HL-60 (cell line): ENCODE measurements at regions not wholly inside any gene's neighbourhood (a gene's known extent, or its start where the extent isn't known, plus 50 kb on each side); places are given as distances from the start of the nearest gene placed in this dataset.

Experiments used
- DNase-seq, 2 experiments: peaks; one replicate each; pipeline ENCODE4 v3.0.0-alpha.2; 2010 to 2020; ENCODE audit warnings: low read depth in 1 of 2, low spot score in 1 of 2
- H3K27ac ChIP-seq: fragments of 250-450 bp; sonication (Bioruptor Pico); replicated peaks from 2 replicates; pipeline ENCODE4 v1.5.1; 2020; ENCODE audit warnings: mild to moderate bottlenecking, moderate library complexity
- H3K27me3 ChIP-seq: fragments of 250-450 bp; sonication (Bioruptor Pico); 2 replicates; pipeline ENCODE4 v1.5.1; 2021; ENCODE audit warnings: mild to moderate bottlenecking, moderate library complexity; ENCODE audit not compliant: insufficient read depth, poor library complexity, severe bottlenecking
- H3K4me3 ChIP-seq: replicated peaks from 2 replicates; pipeline ENCODE4 v1.5.1; 2011; ENCODE audit warnings: mild to moderate bottlenecking, control low read depth, low read length; ENCODE audit not compliant: insufficient read depth
- GABPA ChIP-seq: IDR thresholded peaks from 2 replicates; pipeline ENCODE4 v1.6.1; 2012; ENCODE audit warnings: low read depth
- POLR2AphosphoS5 ChIP-seq: IDR thresholded peaks from 2 replicates; pipeline ENCODE4 v1.6.1; 2012; ENCODE audit warnings: low read depth
- SPI1 ChIP-seq: IDR thresholded peaks from 2 replicates; pipeline ENCODE4 v1.6.1; 2012; ENCODE audit warnings: low read depth, mild to moderate bottlenecking, borderline replicate concordance
- TF ChIP-seq, protein P1 (sequence below): IDR thresholded peaks from 2 replicates; pipeline ENCODE4 v1.6.1; 2012; ENCODE audit warnings: low read depth; ENCODE audit not compliant: insufficient replicate concordance
- TF ChIP-seq, protein P2 (sequence below): IDR thresholded peaks from one replicate; pipeline ENCODE4 v1.5.1; 2011; ENCODE audit warnings: low read length, control low read depth, inconsistent platforms; ENCODE audit not compliant: insufficient read depth

DNA sequence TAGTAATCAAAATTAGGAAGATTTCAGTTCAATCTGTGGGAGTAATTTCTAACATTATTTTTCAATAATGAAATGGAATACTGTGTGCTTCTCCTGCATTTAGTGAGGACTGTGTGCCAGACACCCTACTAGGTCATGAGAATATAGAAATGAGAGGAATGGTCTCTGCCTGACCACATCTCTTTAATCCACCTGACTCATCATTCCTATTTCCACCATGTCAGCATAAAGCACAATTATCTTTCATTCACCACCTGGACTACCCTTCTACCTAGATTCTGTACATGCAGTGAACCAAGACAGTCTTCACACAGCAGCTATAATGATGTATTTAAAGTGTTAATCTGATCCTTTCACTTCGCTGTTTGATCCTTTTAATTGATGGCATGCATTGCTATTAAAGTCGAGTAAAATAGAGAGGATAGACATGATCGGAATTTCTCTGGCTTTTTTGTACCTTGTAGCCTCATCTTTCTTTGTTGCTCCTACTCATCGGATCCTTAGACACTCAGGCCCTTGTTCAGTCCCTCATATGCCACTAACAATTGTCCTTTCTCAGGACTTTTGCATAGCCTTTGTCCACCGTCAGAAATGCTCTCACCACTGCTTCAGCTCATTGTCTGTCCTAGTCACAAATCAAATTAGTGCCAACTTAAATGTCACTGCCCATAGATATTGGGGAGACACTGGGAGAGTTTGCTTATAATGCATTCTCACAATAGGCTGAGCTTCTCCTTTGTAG lies 1037.1 kb downstream of the REEP3 start:
- no peak for DNase-seq
- no peak overlapping the region for H3K27ac ChIP-seq
- H3K4me3 ChIP-seq = no peak overlapping the region
- H3K27me3 ChIP-seq = no peaks in the 10 kb centered on the region
- TF ChIP-seq GABPA (no peak), POLR2AphosphoS5 (no peak), SPI1 (no peak)
- TF ChIP-seq, protein P1, sequence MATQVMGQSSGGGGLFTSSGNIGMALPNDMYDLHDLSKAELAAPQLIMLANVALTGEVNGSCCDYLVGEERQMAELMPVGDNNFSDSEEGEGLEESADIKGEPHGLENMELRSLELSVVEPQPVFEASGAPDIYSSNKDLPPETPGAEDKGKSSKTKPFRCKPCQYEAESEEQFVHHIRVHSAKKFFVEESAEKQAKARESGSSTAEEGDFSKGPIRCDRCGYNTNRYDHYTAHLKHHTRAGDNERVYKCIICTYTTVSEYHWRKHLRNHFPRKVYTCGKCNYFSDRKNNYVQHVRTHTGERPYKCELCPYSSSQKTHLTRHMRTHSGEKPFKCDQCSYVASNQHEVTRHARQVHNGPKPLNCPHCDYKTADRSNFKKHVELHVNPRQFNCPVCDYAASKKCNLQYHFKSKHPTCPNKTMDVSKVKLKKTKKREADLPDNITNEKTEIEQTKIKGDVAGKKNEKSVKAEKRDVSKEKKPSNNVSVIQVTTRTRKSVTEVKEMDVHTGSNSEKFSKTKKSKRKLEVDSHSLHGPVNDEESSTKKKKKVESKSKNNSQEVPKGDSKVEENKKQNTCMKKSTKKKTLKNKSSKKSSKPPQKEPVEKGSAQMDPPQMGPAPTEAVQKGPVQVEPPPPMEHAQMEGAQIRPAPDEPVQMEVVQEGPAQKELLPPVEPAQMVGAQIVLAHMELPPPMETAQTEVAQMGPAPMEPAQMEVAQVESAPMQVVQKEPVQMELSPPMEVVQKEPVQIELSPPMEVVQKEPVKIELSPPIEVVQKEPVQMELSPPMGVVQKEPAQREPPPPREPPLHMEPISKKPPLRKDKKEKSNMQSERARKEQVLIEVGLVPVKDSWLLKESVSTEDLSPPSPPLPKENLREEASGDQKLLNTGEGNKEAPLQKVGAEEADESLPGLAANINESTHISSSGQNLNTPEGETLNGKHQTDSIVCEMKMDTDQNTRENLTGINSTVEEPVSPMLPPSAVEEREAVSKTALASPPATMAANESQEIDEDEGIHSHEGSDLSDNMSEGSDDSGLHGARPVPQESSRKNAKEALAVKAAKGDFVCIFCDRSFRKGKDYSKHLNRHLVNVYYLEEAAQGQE = no peak
- TF ChIP-seq, protein P2, sequence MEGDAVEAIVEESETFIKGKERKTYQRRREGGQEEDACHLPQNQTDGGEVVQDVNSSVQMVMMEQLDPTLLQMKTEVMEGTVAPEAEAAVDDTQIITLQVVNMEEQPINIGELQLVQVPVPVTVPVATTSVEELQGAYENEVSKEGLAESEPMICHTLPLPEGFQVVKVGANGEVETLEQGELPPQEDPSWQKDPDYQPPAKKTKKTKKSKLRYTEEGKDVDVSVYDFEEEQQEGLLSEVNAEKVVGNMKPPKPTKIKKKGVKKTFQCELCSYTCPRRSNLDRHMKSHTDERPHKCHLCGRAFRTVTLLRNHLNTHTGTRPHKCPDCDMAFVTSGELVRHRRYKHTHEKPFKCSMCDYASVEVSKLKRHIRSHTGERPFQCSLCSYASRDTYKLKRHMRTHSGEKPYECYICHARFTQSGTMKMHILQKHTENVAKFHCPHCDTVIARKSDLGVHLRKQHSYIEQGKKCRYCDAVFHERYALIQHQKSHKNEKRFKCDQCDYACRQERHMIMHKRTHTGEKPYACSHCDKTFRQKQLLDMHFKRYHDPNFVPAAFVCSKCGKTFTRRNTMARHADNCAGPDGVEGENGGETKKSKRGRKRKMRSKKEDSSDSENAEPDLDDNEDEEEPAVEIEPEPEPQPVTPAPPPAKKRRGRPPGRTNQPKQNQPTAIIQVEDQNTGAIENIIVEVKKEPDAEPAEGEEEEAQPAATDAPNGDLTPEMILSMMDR = no peak

DNA sequence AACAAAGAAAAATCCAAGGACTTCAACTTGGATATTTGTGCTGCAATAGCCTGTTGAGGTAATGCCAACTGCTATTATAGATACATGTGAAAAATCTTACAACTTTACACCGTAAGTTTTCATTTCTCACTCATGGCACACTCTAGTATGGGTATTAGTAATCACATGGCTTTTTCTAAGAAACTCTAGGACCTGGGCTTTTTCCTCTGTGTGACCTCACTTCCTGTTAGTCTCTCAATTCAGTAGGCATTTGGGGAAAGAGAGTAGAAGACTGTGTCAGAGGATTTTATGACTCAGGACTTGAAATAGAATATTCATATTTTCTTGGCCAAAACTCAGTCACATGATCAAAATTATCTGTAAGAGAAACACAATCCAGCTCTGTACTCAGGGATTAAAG lies 1049.9 kb downstream of the REEP3 start:
- no peaks in the 10 kb centered on the region for H3K27me3 ChIP-seq
- no peak overlapping the region for H3K27ac ChIP-seq

DNA sequence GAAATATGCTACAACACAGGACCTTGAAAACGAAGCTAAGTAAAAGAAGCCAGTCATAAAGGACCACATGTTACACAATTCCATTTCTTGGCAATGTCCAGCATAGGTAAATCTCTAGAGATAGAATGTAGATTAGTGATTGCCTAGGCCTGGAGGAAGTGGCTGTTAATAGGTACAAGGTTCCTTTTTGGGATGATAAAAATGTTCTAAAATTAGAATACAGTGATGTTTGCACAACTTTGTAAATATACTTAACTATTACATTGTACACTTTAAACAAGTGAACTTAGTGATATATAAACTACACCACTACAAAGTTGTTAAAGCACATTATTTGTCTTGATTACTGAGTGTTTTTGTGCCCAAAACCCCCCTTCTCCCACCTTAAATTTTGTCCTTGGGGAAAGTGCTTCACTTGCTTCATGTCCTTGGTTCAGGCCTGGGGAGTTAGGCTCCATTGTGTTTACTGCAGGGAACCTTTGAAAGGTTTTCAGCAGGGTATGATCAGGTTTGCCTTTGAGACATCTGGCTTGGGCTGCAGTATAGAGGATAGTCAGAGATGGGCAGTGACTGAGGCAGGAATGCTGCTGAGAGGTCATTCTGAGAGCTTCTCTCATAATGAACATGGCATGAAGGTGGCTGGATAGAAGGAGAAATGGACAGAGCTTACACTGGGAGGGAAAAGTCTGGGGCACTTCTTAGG lies 1052.6 kb downstream of the REEP3 start:
- no peak overlapping the region for H3K4me3 ChIP-seq
- H3K27me3 ChIP-seq = no peaks in the 10 kb centered on the region
- no peak overlapping the region for H3K27ac ChIP-seq
- DNase-seq = no peak
- TF ChIP-seq, protein P1 = no peak
- TF ChIP-seq GABPA (no peak), SPI1 (no peak), POLR2AphosphoS5 (no peak)
- TF ChIP-seq, protein P2 = no peak

More for the DNA sequence above, 1049.9 kb downstream of the REEP3 start:
- no peak for DNase-seq
- TF ChIP-seq POLR2AphosphoS5 = no peak
- no peak for TF ChIP-seq GABPA
- TF ChIP-seq, protein P1 = no peak
- TF ChIP-seq SPI1 = no peak
- TF ChIP-seq, protein P2 = no peak
- H3K4me3 ChIP-seq = no peak overlapping the region
